ENCODE measurements at regions not wholly inside any gene's neighbourhood (a gene's known extent, or its start where the extent isn't known, plus 50 kb on each side); places are given as distances from the start of the nearest gene placed in this dataset.

DNA sequence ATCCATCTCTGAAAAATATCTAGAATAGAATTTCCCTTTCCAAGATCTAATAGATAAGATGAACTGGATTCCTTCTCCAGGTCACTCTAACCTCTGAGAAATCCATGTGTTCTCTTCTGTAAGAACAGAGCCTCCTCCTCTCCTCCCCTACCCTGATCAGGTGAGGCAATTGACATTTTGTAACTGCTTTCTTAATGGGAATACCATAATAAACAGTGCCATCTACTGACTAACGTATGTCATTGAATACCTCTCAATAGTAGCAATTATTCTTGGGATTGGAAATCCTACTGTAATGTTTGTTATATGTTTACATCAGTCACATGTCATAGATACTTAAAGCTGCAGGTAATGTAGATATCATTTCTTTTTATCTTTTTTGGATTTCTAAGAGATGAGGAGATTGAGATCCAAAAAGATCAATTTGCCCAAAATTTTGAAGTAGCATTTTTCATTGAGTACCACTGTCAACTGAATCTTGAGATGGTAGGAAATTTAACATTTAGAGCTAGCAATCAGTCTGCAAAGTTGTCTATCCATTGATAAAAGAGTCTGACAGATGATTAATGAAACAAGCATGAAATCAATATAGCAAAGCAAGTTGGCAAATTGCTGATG, 365.8 kb upstream of the HSF2 start:
- Mint-ChIP-seq H3K4me1 (ENCODE audit: low read depth) (no peaks in the 10 kb centered on the region), H3K36me3 (ENCODE audit: low read depth) (no peaks in the 10 kb centered on the region), H3K4me3 (no peak overlapping the region), H3K27me3 (peaks cover 7% of the 10 kb centered on the region), H3K9me3 (no peaks in the 10 kb centered on the region), H3K27ac (no peak overlapping the region)

DNA sequence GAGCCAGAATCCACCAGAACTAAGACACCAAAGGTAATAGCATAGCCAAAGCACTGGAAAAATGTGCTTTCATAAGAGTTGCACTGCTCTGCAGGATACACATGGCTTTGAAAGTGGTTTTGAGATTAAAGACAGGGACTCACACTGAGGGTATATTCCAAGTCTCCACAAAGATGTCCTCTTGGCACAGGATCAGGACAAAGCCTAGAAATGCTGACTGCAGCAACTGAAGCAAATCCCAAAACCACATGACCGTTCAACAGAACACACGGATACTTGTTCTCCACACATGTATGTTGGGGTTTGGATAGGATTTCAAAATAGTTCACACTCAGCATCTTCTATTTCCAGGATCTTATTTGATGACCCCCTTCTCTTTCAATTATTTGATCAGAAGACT, 364.3 kb upstream of the HSF2 start:
- Mint-ChIP-seq H3K27ac (no peak overlapping the region), H3K4me3 (no peak overlapping the region), H3K9me3 (no peaks in the 10 kb centered on the region), H3K4me1 (ENCODE audit: low read depth) (no peaks in the 10 kb centered on the region), H3K27me3 (no peaks in the 10 kb centered on the region), H3K36me3 (ENCODE audit: low read depth) (no peaks in the 10 kb centered on the region)

DNA sequence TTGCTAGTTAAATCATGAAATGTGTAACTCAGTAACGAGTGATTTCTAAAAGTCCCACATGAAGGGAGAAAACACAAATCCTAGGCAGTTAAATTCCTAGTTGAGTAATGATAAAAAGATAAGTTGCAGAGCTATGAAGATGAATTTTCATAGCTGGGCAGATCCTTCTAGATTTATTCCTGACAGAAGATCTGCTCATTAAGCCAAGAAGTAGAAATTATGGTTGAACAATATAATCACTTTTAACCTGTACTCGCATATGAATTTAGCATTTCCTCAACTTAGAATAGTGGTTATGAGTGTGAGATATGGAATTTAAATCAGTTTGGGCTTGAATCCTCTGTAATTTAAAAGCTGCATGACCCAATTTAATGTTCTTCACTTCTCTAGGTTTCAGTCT, 359.2 kb upstream of the HSF2 start:
- no peak overlapping the region for H3K4me3 Mint-ChIP-seq

DNA sequence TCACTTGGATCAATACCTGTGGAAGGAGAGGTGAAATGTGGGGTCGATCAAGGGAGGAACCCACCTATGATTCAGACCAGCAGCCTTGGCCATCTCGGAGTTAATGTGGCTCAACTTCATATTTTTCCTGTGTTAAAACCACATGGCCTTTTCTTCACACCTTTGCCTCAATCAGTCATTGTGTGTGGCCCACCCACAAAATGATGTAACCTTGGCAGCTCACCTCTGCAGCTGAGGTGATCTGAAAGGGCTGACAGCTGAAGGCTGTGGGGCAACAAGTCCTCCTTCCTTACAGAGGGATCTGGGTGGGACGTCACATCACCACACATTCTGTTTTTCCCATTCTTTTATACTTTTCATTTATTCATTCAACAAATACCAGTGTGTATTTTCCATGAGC, 357.1 kb upstream of the HSF2 start:
- Mint-ChIP-seq H3K4me3 (no peak overlapping the region), H3K27ac (no peak overlapping the region), H3K27me3 (peaks cover 6% of the 10 kb centered on the region), H3K4me1 (ENCODE audit: low read depth) (peaks cover 16% of the 10 kb centered on the region), H3K36me3 (ENCODE audit: low read depth) (no peaks in the 10 kb centered on the region), H3K9me3 (no peaks in the 10 kb centered on the region)

More for the DNA sequence above, 359.2 kb upstream of the HSF2 start:
- Mint-ChIP-seq H3K27me3 (peaks cover 3% of the 10 kb centered on the region), H3K4me1 (ENCODE audit: low read depth) (peaks cover 16% of the 10 kb centered on the region), H3K36me3 (ENCODE audit: low read depth) (no peaks in the 10 kb centered on the region), H3K27ac (no peak overlapping the region), H3K9me3 (no peaks in the 10 kb centered on the region)

DNA sequence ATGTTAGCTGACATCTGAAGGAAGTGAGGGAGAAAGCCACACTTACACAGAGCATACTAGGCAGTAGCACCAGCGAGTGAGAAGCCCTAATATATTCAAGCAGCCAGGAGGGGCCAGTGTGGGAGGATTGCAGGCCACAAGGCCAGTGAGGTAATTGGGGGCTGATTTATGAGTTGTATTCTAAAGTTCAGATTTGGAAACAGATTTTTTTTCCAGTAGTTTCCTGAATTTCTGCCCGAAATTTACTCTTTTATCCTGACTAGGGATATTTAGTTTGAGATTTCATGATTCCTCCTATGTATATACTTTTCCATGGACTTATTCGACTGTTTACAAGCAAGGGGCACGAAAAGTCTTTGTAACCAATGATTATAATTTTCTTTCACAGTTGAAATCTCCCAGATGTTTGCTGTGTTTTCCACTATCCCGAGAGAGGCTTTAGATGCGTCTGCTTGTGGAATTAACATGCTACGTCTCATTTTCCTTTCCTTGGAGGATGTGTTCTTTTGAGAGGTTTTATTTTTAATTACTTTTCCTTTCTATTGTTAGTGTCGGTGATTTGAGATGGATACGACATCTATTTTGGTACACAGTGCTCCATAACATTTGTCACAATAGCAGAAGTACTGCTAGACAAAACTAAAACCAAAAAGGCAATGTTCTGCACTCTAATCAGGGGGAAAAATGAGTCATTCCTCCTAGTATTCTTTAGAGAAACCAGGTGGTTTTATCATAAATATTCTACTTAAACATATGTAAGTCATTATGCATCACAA, 356.3 kb upstream of the HSF2 start:
- Mint-ChIP-seq H3K36me3 (ENCODE audit: low read depth) (no peaks in the 10 kb centered on the region), H3K27ac (no peak overlapping the region), H3K4me1 (ENCODE audit: low read depth) (peaks cover 16% of the 10 kb centered on the region), H3K27me3 (peaks cover 6% of the 10 kb centered on the region), H3K4me3 (no peak overlapping the region), H3K9me3 (no peaks in the 10 kb centered on the region)

- Mint-ChIP-seq H3K27me3 (peaks cover 6% of the 10 kb centered on the region), H3K27ac (no peak overlapping the region), H3K4me3 (no peak overlapping the region), H3K36me3 (ENCODE audit: low read depth) (no peaks in the 10 kb centered on the region), H3K9me3 (no peaks in the 10 kb centered on the region), H3K4me1 (ENCODE audit: low read depth) (peaks cover 2% of the 10 kb centered on the region)
Measured at GRCh38 chr6:122048570-122048969, 350.9 kb upstream of the HSF2 start.

DNA sequence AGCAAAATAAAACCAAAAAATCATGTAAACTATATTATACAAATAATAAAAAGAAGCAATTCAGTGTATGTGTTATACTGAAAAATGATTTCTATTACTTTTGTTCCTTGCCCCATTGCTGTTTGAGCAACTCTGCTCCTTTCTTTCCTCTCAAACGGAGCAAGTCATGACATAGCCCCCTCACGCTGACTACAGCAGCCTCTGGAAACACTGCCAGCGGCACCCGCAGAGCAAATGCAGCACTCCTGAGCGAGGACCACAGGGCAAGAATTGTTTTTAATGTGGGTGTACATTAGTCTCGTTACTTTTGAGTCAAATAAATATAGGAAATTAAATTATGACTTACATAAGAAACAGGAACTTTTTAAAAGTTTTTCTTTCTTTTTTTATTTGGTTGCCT, 350.1 kb upstream of the HSF2 start:
- H3K4me3 Mint-ChIP-seq = no peak overlapping the region

GRCh38 chr6:122050242-122050755, 349.2 kb upstream of the HSF2 start:
- no peaks in the 10 kb centered on the region for H3K36me3 Mint-ChIP-seq (ENCODE audit: low read depth)
- H3K27ac Mint-ChIP-seq = no peak overlapping the region
- no peaks in the 10 kb centered on the region for H3K4me1 Mint-ChIP-seq (ENCODE audit: low read depth)
- H3K4me3 Mint-ChIP-seq = no peak overlapping the region
- H3K9me3 Mint-ChIP-seq = no peaks in the 10 kb centered on the region
- peaks cover 6% of the 10 kb centered on the region for H3K27me3 Mint-ChIP-seq

More for the DNA sequence above, 350.1 kb upstream of the HSF2 start:
- Mint-ChIP-seq H3K9me3 (no peaks in the 10 kb centered on the region), H3K4me1 (ENCODE audit: low read depth) (no peaks in the 10 kb centered on the region), H3K27ac (no peak overlapping the region), H3K36me3 (ENCODE audit: low read depth) (no peaks in the 10 kb centered on the region), H3K27me3 (peaks cover 6% of the 10 kb centered on the region)

GRCh38 chr6:122052346-122052900, 347.0 kb upstream of the HSF2 start:
- Mint-ChIP-seq H3K27me3 (peaks cover 3% of the 10 kb centered on the region), H3K4me1 (ENCODE audit: low read depth) (no peaks in the 10 kb centered on the region), H3K4me3 (no peak overlapping the region), H3K27ac (no peak overlapping the region), H3K9me3 (no peaks in the 10 kb centered on the region), H3K36me3 (ENCODE audit: low read depth) (no peaks in the 10 kb centered on the region)

- Mint-ChIP-seq H3K36me3 (ENCODE audit: low read depth) (no peaks in the 10 kb centered on the region), H3K27me3 (peaks cover 5% of the 10 kb centered on the region), H3K9me3 (no peaks in the 10 kb centered on the region), H3K4me3 (no peak overlapping the region), H3K27ac (no peak overlapping the region), H3K4me1 (ENCODE audit: low read depth) (no peaks in the 10 kb centered on the region)
Measured at GRCh38 chr6:122059918-122060317, 339.5 kb upstream of the HSF2 start.

DNA sequence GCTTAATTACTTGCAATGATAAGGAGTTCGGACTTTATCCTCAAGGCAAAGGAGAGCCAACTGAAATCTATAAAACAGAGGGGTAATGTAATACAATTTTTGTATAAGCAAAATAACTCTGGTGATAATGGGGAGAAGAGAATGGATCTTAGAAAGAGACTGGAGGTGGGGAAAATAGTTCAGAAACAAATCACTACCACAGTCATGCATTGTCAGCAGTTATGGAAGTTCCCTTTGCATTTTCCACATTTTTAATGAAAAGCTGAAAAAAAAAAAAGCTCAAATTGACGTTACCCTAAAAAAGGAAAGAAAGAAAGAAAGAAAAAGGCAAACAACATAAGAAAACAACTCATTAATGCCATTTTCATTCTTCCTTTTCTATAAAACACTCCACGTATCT, 337.6 kb upstream of the HSF2 start:
- H3K4me1 Mint-ChIP-seq (ENCODE audit: low read depth) = no peaks in the 10 kb centered on the region
- H3K4me3 Mint-ChIP-seq = no peak overlapping the region
- no peaks in the 10 kb centered on the region for H3K9me3 Mint-ChIP-seq
- H3K27me3 Mint-ChIP-seq = peaks cover 5% of the 10 kb centered on the region
- H3K36me3 Mint-ChIP-seq (ENCODE audit: low read depth) = no peaks in the 10 kb centered on the region
- no peak overlapping the region for H3K27ac Mint-ChIP-seq

DNA sequence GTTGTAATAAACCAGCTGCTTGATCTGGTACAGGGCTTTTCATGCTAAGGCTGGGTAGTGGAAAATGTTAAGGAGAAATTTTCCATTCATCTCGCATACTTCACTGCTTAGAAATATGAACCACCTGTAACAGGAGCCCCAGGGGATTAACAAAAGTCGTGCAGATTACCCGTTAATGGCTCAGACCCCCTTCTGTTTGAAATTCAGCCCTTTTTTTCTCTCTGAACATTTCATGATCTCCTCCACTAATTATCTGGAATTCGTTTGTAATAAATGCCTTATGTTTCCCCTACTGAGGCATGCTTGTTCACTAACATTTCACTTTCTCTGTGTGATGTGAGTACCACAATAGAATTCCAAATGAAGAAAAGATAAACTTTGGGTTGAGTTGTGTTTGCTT, 336.4 kb upstream of the HSF2 start:
- H3K9me3 Mint-ChIP-seq = no peaks in the 10 kb centered on the region
- H3K4me3 Mint-ChIP-seq = no peak overlapping the region
- no peaks in the 10 kb centered on the region for H3K36me3 Mint-ChIP-seq (ENCODE audit: low read depth)
- H3K4me1 Mint-ChIP-seq (ENCODE audit: low read depth) = no peaks in the 10 kb centered on the region
- H3K27me3 Mint-ChIP-seq = peaks cover 9% of the 10 kb centered on the region
- no peak overlapping the region for H3K27ac Mint-ChIP-seq

DNA sequence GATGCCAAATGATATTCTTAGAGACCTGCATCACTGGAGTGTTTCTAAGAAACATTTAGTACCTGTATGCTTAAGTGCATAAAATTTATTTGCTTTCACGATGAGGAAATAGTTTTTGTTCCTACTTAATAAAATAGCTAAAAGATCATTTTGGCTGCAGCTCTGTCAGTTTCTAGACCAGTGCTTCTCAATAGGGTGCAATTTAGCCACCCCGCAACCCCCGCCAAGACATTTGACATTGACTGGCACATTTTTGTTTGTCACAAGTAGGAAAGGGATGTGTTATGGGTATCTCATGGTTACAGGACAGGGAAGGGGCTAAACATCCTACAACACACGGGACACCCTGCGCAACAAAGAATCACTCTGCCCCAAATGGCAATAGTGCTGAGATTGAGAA, 335.7 kb upstream of the HSF2 start:
- Mint-ChIP-seq H3K27me3 (peaks cover 6% of the 10 kb centered on the region), H3K9me3 (no peaks in the 10 kb centered on the region), H3K36me3 (ENCODE audit: low read depth) (no peaks in the 10 kb centered on the region), H3K4me3 (no peak overlapping the region), H3K4me1 (ENCODE audit: low read depth) (no peaks in the 10 kb centered on the region), H3K27ac (no peak overlapping the region)

DNA sequence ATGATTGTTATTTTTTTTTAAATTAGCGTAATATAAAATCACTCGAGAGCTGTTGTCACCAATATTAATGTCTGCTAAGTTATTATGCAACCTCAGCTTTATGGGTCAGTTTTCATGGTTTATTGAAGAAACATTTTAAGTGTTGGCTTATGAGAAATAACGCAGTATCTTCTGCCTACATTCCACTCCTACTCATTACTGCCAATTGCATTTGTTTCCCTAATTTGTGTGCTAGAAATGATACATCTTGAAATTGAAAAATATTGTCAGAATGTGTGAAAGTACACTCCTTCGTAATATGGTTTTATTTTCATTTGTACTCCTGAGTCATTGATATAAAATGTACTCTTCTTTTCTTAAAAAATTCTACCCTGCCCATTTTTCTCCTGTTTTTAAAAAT, 333.3 kb upstream of the HSF2 start:
- Mint-ChIP-seq H3K27me3 (peaks cover 6% of the 10 kb centered on the region), H3K4me3 (no peak overlapping the region), H3K9me3 (no peaks in the 10 kb centered on the region), H3K4me1 (ENCODE audit: low read depth) (no peaks in the 10 kb centered on the region), H3K36me3 (ENCODE audit: low read depth) (no peaks in the 10 kb centered on the region), H3K27ac (no peak overlapping the region)

DNA sequence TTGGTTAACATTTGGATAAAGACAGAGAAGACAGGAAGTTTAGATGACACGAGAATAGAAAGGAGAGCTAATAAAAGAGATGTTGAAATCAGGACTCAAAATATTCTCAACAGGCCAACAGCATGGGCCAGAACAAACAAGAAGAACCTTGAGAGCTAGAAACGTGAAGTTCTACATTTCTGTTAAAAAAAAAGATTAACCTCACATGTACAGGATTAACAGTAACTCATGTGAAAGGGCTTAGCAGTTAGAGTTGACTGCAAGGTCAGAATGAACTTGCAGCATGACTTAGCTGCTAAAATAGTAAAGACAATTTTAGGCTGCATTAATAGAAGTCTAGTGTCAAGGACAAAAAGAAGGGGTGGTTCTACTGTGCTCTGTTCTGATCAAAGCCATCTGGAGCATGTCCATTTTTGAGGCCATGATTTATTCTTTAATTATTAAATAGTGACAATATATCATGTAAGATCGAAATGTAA, 331.1 kb upstream of the HSF2 start:
- no peaks in the 10 kb centered on the region for H3K9me3 Mint-ChIP-seq
- no peaks in the 10 kb centered on the region for H3K36me3 Mint-ChIP-seq (ENCODE audit: low read depth)
- no peak overlapping the region for H3K27ac Mint-ChIP-seq
- H3K4me1 Mint-ChIP-seq (ENCODE audit: low read depth) = no peaks in the 10 kb centered on the region
- H3K27me3 Mint-ChIP-seq = peaks cover 4% of the 10 kb centered on the region
- no peak overlapping the region for H3K4me3 Mint-ChIP-seq

Data from stimulated activated naive CD8-positive, alpha-beta T cell treated with anti-CD3 and anti-CD28 coated beads, Interleukin-15, Interleukin-2, amounts not matched to agents 100 ng/mL and 50 ng/mL, for 24 hours (primary cell).